HEK293T (cell line): ENCODE measurements at regions not wholly inside any gene's neighbourhood (a gene's known extent, or its start where the extent isn't known, plus 50 kb on each side); places are given as distances from the start of the nearest gene placed in this dataset.

Source experiments
- ARNT ChIP-seq: fragments of 450-650 bp; IDR thresholded peaks from 2 replicates; pipeline ENCODE4 v1.6.1; 2017; ENCODE audit warnings: mild to moderate bottlenecking
- FOXK2 ChIP-seq: fragments of 450-650 bp; IDR thresholded peaks from 2 replicates; pipeline ENCODE4 v1.6.1; 2016; ENCODE audit warnings: mild to moderate bottlenecking
- FOXM1 ChIP-seq: fragments of 450-650 bp; IDR thresholded peaks from 2 replicates; pipeline ENCODE4 v1.6.1; 2017; ENCODE audit warnings: mild to moderate bottlenecking, borderline replicate concordance
- NFRKB ChIP-seq: fragments of 450-650 bp; IDR thresholded peaks from 2 replicates; pipeline ENCODE4 v1.6.1; 2016; ENCODE audit warnings: mild to moderate bottlenecking, moderate library complexity
- SP1 ChIP-seq: fragments of 450-650 bp; IDR thresholded peaks from 2 replicates; pipeline ENCODE4 v1.6.1; 2017

DNA sequence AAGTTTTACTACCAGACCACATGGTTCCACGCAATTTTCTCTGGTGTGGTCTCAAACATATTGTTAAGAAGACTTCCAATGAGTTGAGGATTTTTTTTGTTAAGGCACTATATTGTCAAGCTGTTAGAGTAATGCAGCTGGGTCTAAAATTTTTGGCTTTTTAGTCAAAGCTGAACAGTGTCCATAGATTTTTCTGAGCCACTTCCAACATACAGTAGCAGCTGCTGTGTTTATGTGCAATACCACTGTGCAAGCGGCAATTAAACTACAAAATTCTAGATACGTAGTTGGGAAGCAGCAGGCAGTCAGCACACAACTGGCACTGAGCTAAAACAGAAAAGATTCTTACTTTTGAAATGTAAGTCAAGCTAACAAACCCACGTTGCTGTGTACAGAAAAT, 1551.1 kb upstream of the AGA start:
- TF ChIP-seq ARNT (no peak), FOXK2 (no peak), NFRKB (no peak), SP1 (no peak), FOXM1 (no peak)
